AG04450 (cell line): ENCODE measurements at regions not wholly inside any gene's neighbourhood (a gene's known extent, or its start where the extent isn't known, plus 50 kb on each side); places are given as distances from the start of the nearest gene placed in this dataset.

ENCODE experiments used
- CTCF ChIA-PET: fragments of 300-600, 350-600 bp; formaldehyde crosslinking; extraction: SDS; loops from one replicate; lab custom pipeline; 2022; ENCODE audit warnings: antibody characterized with exemption, inconsistent platforms; lab: Charles Lee
- POLR2A ChIA-PET: fragments of 350-600 bp; formaldehyde crosslinking; extraction: SDS; loops from one replicate; lab custom pipeline; 2021; ENCODE audit warnings: antibody characterized with exemption, inconsistent platforms; lab: Yijun Ruan, JAX
- DNase-seq: peaks from one replicate; pipeline ENCODE4 v3.0.0-alpha.2; 2011; ENCODE audit warnings: low read depth, low spot score
- H3K27ac ChIP-seq: one replicate; pipeline ENCODE4 v1.5.1; 2012; ENCODE audit warnings: low read depth, low read length, control low read depth
- H3K27me3 ChIP-seq: one replicate; pipeline ENCODE4 v1.6.0; 2012; ENCODE audit warnings: low read length; ENCODE audit not compliant: control insufficient read depth, insufficient read depth
- H3K4me3 ChIP-seq: 2 replicates; pipeline ENCODE4 v1.5.1; 2011; ENCODE audit warnings: mild to moderate bottlenecking, low read depth, low read length, control low read depth
- H3K9me3 ChIP-seq: 2 replicates; pipeline ENCODE4 v1.5.1; 2012; ENCODE audit warnings: low read length; ENCODE audit not compliant: control insufficient read depth, insufficient read depth
- TF ChIP-seq, protein P1 (sequence below): IDR thresholded peaks from 2 replicates; pipeline ENCODE4 v1.5.1; 2011; ENCODE audit warnings: low read depth, low read length, control low read depth, inconsistent platforms

DNA sequence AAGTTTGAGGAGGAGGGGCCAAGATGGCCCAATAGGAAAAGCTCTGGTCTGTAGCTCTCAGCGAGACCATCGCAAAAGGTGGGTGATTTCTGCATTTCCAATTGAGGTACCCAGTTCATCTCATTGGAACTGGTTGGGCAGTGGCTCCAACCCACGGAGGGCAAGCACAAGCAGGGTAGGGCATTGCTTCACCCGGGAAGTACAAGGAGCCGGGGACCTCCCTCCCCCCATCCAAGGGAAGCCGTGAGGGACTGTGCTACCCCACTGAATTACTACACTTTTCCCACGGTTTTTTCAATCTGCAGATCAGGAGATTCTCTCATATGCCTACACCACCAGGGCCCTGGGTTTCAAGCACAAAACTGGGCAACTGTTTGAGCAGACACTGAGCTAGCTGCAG lies 58.0 kb upstream of the EFCAB3 start:
- TF ChIP-seq, protein P1, sequence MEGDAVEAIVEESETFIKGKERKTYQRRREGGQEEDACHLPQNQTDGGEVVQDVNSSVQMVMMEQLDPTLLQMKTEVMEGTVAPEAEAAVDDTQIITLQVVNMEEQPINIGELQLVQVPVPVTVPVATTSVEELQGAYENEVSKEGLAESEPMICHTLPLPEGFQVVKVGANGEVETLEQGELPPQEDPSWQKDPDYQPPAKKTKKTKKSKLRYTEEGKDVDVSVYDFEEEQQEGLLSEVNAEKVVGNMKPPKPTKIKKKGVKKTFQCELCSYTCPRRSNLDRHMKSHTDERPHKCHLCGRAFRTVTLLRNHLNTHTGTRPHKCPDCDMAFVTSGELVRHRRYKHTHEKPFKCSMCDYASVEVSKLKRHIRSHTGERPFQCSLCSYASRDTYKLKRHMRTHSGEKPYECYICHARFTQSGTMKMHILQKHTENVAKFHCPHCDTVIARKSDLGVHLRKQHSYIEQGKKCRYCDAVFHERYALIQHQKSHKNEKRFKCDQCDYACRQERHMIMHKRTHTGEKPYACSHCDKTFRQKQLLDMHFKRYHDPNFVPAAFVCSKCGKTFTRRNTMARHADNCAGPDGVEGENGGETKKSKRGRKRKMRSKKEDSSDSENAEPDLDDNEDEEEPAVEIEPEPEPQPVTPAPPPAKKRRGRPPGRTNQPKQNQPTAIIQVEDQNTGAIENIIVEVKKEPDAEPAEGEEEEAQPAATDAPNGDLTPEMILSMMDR = no peak
- no peak for DNase-seq
- Histone ChIP-seq H3K27ac (no peak overlapping the region), H3K9me3 (no peaks in the 10 kb centered on the region), H3K27me3 (peaks cover 2% of the 10 kb centered on the region), H3K4me3 (no peak overlapping the region)
- POLR2A ChIA-PET = no interaction called here
- CTCF ChIA-PET = no interaction called here

DNA sequence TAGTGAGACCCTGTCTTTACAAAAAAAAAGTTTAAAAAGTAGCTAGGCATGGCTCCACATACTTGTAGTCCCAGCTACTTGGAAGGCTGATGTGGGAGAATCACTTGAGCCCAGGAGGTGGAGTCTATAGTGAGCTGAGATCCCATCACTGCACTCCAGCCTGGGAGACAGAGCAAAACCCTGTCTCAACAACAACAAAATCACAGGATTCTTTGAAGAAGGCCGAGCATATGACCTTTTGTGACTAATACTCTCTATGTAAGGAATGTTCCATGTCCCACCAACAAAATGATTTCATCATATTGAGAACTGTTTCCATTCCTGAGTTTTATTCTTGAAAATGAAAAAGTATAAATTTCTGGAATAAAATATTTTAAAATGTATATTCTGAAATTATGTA lies 58.9 kb upstream of the EFCAB3 start:
- H3K9me3 ChIP-seq = no peaks in the 10 kb centered on the region
- H3K4me3 ChIP-seq = no peak overlapping the region
- ChIA-PET POLR2A (no interaction called here), CTCF (no interaction called here)
- TF ChIP-seq, protein P1 = no peak
- H3K27ac ChIP-seq = no peak overlapping the region
- peaks cover 2% of the 10 kb centered on the region for H3K27me3 ChIP-seq
- DNase-seq = no peak

DNA sequence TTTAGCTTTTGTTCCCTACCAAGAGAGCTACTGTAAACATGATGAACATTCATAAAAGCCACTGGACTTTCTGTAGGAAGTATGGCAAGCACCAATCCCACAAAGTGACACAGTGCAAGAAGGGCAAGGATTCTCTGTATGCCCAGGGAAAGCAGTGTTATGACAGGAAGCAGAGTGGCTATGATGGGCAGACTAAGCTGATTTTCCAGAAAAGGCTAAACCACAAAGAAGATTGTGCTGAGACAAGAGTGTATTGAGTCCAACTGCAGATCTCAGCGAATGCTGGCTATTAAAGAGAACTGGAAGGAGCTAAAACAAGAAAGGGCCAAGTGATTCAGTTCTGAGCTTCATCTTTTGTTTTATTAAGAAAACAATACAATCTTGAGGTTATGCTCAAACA lies 60.5 kb upstream of the EFCAB3 start:
- TF ChIP-seq, protein P1 = no peak
- POLR2A ChIA-PET = no interaction called here
- CTCF ChIA-PET = no interaction called here

DNA sequence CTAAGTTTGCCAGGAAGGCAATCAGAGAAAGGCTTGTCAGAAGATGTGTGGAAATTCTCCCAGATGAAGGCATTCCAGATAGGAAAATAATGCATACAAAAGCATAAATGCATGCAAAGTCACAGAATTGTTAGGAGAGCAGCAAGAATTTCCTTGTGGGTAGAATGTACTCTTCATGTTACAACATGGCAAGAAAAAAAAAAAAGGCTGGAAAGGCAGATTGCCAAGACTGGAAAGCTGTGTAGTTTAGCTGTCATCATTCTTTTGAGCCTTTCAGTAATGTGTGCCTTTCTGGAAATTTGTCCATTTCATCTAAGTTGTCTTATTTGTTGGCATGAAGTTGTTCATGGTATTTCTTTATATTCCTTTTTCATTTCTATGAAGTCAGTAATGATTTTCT lies 71.0 kb upstream of the EFCAB3 start:
- TF ChIP-seq, protein P1 = no peak
- no peak overlapping the region for H3K4me3 ChIP-seq
- CTCF ChIA-PET = no interaction called here
- DNase-seq = no peak
- H3K27ac ChIP-seq = no peak overlapping the region
- POLR2A ChIA-PET = no interaction called here
- H3K9me3 ChIP-seq = no peaks in the 10 kb centered on the region
- peaks cover 4% of the 10 kb centered on the region for H3K27me3 ChIP-seq

More for the DNA sequence above, 60.5 kb upstream of the EFCAB3 start:
- Histone ChIP-seq H3K4me3 (no peak overlapping the region), H3K27ac (no peak overlapping the region), H3K27me3 (peaks cover 2% of the 10 kb centered on the region), H3K9me3 (no peaks in the 10 kb centered on the region)
- DNase-seq = no peak

DNA sequence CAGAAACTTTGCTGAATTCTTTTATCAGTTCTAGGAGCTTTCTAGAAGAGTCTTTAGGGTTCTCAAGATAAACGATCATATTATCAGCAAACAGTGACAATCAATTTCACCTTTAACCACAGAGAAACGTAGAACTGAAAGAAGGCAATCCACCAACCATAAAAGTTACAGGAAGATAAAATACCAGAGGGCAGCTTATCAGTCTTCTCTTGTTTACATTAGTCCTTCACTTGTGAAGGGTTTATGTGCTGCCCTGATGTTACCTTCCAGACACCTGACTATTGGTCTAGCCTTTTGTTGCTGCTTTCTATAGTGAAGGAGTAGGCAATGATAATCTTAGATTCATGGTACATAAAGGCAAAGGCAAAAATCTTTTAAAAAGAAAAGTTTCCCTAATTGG lies 73.2 kb upstream of the EFCAB3 start:
- H3K27ac ChIP-seq = no peak overlapping the region
- no peak for DNase-seq
- TF ChIP-seq, protein P1 = no peak
- H3K4me3 ChIP-seq = no peak overlapping the region
- H3K9me3 ChIP-seq = no peaks in the 10 kb centered on the region
- ChIA-PET CTCF (no interaction called here), POLR2A (no interaction called here)
- H3K27me3 ChIP-seq = peaks cover 5% of the 10 kb centered on the region
